ENCODE measurements at regions not wholly inside any gene's neighbourhood (a gene's known extent, or its start where the extent isn't known, plus 50 kb on each side); places are given as distances from the start of the nearest gene placed in this dataset.

DNA sequence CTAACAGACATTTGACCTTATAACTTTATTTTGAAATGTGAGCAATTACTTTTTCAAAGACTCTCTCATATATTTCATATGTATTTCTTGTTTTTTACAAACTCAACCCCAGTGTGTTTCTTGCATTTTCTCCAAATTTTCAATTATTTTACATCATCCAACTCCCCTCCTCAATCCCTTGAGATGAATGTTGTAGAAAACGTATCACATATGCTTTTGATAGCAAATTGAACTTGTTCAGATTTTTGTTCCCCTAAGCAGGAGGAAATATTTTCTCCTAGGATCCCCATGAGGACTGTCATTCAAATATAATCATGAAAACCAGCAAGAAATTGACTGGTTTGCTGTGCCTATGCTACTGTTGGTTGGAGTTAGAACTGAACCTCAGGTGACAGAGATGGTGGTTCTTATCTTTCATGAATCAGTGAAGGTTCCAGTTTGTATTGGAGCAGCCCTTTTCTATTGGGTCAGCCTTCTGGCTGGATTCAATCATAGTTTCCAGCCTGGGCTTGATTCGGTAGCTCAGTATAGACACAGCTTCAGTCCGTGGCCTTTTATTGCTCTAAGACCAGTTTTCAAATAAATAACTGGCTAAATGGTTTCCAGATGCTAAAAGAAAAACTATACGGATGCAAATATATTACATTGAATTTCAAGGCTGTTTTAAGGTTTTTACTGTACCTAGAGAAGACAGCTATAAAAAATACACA is 591.0 kb downstream of the EPHA4 start:
- H3K9me3 ChIP-seq: no peaks in the 10 kb centered on the region
- H3K27ac ChIP-seq: no peak overlapping the region
- TF ChIP-seq, protein P1, sequence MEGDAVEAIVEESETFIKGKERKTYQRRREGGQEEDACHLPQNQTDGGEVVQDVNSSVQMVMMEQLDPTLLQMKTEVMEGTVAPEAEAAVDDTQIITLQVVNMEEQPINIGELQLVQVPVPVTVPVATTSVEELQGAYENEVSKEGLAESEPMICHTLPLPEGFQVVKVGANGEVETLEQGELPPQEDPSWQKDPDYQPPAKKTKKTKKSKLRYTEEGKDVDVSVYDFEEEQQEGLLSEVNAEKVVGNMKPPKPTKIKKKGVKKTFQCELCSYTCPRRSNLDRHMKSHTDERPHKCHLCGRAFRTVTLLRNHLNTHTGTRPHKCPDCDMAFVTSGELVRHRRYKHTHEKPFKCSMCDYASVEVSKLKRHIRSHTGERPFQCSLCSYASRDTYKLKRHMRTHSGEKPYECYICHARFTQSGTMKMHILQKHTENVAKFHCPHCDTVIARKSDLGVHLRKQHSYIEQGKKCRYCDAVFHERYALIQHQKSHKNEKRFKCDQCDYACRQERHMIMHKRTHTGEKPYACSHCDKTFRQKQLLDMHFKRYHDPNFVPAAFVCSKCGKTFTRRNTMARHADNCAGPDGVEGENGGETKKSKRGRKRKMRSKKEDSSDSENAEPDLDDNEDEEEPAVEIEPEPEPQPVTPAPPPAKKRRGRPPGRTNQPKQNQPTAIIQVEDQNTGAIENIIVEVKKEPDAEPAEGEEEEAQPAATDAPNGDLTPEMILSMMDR (IDR thresholded peaks at IDR 0.05): no peak
- TF ChIP-seq POLR2A (IDR thresholded peaks at IDR 0.05) (no peak), POLR2AphosphoS5 (IDR thresholded peaks at IDR 0.05) (no peak)
- no peaks in the 10 kb centered on the region for H3K27me3 ChIP-seq (replicated peaks; ENCODE audit: insufficient read depth)
- 86% methylated on average over 4 of the region's 4 CpGs for WGBS
- DNase-seq (ENCODE audit: low spot score): no peak
- no peaks in the 10 kb centered on the region for H3K36me3 ChIP-seq
- H3K4me1 ChIP-seq (replicated peaks): no peaks in the 10 kb centered on the region
- intact Hi-C loops (cut with DNase I): no loop called here
- no peak overlapping the region for H3K4me3 ChIP-seq

DNA sequence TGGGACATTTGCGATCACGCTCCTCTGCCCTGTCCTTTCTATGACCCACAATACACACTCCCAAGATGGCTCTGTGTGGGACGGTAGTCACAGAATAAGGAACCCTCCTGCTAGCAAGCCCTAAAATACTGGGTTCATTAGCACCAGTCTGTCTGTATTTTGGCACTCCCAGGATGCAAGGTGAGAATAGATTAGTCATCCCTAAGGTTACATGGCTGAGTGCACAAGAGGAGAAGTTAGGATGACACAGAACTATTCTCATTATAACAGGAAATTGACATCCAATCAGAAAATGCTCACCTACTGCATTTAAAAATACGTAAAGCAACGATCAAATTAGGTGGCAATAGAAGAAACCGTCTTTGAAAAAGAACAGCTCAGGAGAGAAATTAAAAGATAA is 590.2 kb downstream of the EPHA4 start:
- TF ChIP-seq, protein P1 (IDR thresholded peaks at IDR 0.05): no peak
- TF ChIP-seq POLR2AphosphoS5 (IDR thresholded peaks at IDR 0.05) (no peak), POLR2A (IDR thresholded peaks at IDR 0.05) (no peak)
- no peaks in the 10 kb centered on the region for H3K9me3 ChIP-seq
- no peaks in the 10 kb centered on the region for H3K27me3 ChIP-seq (replicated peaks; ENCODE audit: insufficient read depth)
- intact Hi-C loops (cut with DNase I): no loop called here
- no peaks in the 10 kb centered on the region for H3K36me3 ChIP-seq
- no peak overlapping the region for H3K4me3 ChIP-seq
- no peak for DNase-seq (ENCODE audit: low spot score)
- no peak overlapping the region for H3K27ac ChIP-seq
- WGBS: 83% methylated on average over 6 of the region's 6 CpGs
- no peaks in the 10 kb centered on the region for H3K4me1 ChIP-seq (replicated peaks)

DNA sequence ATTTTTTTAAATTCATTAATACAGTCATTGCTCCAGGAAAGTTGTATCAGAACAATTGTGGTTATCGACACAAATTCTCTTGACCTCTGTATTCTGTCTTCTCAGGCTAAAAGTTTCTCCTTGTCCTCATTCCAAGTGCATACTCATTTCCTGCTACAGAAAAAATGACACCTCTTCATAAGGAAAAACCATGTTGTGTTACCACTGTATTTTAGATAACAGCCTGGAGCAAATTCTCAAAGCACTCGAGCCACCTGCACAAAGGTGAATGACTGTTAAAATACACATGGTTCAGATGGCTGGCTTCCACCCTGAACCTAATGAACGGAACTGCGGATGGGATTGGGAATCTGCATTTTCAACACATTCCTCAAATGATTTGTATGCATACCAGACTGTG is 586.5 kb downstream of the EPHA4 start:
- Histone ChIP-seq H3K9me3 (no peaks in the 10 kb centered on the region), H3K4me3 (no peak overlapping the region), H3K27me3 (replicated peaks; ENCODE audit: insufficient read depth) (no peaks in the 10 kb centered on the region), H3K36me3 (no peaks in the 10 kb centered on the region), H3K27ac (no peak overlapping the region), H3K4me1 (replicated peaks) (no peaks in the 10 kb centered on the region)
- TF ChIP-seq POLR2A (IDR thresholded peaks at IDR 0.05) (no peak), POLR2AphosphoS5 (IDR thresholded peaks at IDR 0.05) (no peak)
- intact Hi-C loops (cut with DNase I): no loop called here
- 95% methylated on average over 4 of the region's 4 CpGs for WGBS
- no peak for DNase-seq (ENCODE audit: low spot score)

DNA sequence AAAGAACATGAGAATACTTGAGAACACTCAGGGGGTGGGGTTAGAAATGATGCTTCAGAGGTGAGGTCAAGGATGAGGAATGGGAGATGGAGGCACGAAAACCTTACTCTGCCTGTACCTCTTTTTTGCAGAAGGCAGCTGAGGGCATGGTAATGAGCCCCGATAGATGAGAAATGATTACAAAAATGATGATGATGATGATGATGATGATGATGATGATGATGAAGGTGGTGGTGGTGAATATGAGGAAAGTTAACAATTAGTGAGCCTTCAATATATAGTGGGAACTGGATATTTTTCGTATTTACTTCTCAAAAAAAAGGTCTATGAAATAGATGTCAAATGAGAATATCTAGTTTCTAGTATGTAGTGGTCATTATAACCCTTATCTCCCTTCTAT is 584.3 kb downstream of the EPHA4 start:
- intact Hi-C loops (cut with DNase I): no loop called here
- 89% methylated on average over 3 of the region's 3 CpGs for WGBS

DNA sequence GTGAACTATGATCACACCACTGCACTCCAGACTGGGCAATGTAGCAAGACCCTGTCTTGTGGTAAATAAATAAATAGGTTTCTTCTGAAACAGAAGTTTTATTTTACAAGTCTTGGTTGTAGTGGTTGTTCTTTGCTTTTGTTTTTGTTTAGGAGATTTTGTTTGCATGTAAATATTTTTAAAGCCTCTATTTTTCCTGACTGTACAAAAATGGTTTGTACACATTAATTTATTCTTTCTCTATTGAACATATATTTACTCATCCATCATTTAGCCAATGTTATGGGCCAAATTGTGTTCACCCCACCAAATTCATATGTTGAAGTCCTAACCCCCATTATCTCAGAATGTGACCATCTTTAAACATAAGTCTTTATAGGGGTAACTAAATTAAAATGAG is 580.1 kb downstream of the EPHA4 start:
- Histone ChIP-seq H3K4me1 (replicated peaks) (no peaks in the 10 kb centered on the region), H3K4me3 (no peak overlapping the region), H3K27me3 (replicated peaks; ENCODE audit: insufficient read depth) (no peaks in the 10 kb centered on the region), H3K27ac (no peak overlapping the region), H3K36me3 (no peaks in the 10 kb centered on the region), H3K9me3 (no peaks in the 10 kb centered on the region)
- no peak for DNase-seq (ENCODE audit: low spot score)
- intact Hi-C loops (cut with DNase I): no loop called here
- TF ChIP-seq POLR2A (IDR thresholded peaks at IDR 0.05): no peak
- no peak for TF ChIP-seq POLR2AphosphoS5 (IDR thresholded peaks at IDR 0.05)
- TF ChIP-seq, protein P1 (IDR thresholded peaks at IDR 0.05): no peak

More for the DNA sequence above, 584.3 kb downstream of the EPHA4 start:
- DNase-seq (ENCODE audit: low spot score): no peak
- no peak overlapping the region for H3K4me3 ChIP-seq
- TF ChIP-seq, protein P1 (IDR thresholded peaks at IDR 0.05): no peak
- TF ChIP-seq POLR2A (IDR thresholded peaks at IDR 0.05) (no peak), POLR2AphosphoS5 (IDR thresholded peaks at IDR 0.05) (no peak)
- no peaks in the 10 kb centered on the region for H3K27me3 ChIP-seq (replicated peaks; ENCODE audit: insufficient read depth)
- no peaks in the 10 kb centered on the region for H3K36me3 ChIP-seq
- H3K9me3 ChIP-seq: no peaks in the 10 kb centered on the region
- H3K4me1 ChIP-seq (replicated peaks): no peaks in the 10 kb centered on the region
- no peak overlapping the region for H3K27ac ChIP-seq
